Nephron (organoid): ENCODE measurements at regions not wholly inside any gene's neighbourhood (a gene's known extent, or its start where the extent isn't known, plus 50 kb on each side); places are given as distances from the start of the nearest gene placed in this dataset.

Experiments
- H3K27ac Mint-ChIP-seq, 3 experiments: 2 replicates each; pipeline ENCODE4 v1.8.0; 2020; ENCODE audit warnings: mixed read lengths in 3 of 3, mild to moderate bottlenecking in 2 of 3, moderate library complexity in 1 of 3
- H3K27me3 Mint-ChIP-seq: 2 replicates; pipeline ENCODE4 v1.8.0; 2021; ENCODE audit warnings: low read depth, mild to moderate bottlenecking, moderate library complexity, mixed read lengths
- H3K36me3 Mint-ChIP-seq: 2 replicates; pipeline ENCODE4 v1.8.0; 2020; ENCODE audit warnings: low read depth, mixed read lengths
- H3K4me1 Mint-ChIP-seq: 2 replicates; pipeline ENCODE4 v1.8.0; 2020; ENCODE audit warnings: mixed read lengths
- H3K4me3 Mint-ChIP-seq, 3 experiments: 2 replicates each; pipeline ENCODE4 v1.8.0; 2020; ENCODE audit warnings: mild to moderate bottlenecking in 3 of 3, mixed read lengths in 3 of 3, moderate library complexity in 2 of 3
- H3K9me3 Mint-ChIP-seq: 2 replicates; pipeline ENCODE4 v1.8.0; 2020; ENCODE audit warnings: mixed read lengths
- CTCF ChIP-seq, 3 experiments: fragments of 200-600 bp; sonication (generic); IDR thresholded peaks; one replicate each; pipeline ENCODE4 v1.5.0; 2021; ENCODE audit warnings: antibody characterized with exemption in 3 of 3; ENCODE audit not compliant: unreplicated experiment in 3 of 3

DNA sequence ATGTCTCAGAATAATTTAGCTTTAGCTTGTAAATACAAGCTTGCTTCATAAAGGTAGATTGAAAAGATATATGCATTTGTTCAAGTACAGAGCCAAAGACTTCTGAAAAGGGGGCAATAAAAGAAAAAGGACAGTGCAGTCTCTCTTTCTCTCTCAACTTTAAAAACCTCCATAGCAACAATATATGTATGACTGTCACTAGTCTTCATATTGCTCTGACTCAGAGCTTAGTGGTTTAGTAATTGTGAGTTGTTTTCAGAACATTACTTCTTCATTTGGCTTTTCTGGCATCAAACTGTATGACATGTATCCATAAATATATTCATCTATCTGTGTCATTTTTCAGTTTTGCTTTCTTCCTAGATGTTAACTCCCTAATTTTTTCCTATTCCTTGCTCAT is 194.6 kb upstream of the KIF2A start:
- Mint-ChIP-seq H3K9me3 (no peaks in the 10 kb centered on the region), H3K36me3 (no peaks in the 10 kb centered on the region)

DNA sequence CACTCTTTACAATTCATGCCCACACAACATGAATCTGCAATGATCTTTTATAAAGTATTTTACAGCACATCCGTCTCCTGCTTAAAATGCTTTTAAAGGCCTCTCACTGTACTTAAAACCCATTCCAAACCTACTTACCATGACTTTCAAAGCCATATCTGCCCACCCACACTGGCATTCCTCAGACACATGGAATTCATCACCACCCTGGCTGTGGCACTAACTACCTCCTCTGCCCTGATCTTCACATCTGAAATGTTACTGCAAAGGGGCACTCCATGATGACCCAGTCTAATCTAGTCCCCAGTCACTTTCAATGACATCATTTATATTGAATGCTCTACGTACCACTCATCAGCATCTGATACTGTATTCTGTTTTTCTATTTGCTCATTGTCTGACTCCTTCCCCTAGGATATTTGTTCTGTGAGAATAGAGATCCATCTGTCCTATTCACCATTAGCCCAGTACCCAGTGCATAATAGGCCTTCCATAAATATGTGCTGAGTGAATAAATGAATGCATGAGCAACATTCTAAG is 193.2 kb upstream of the KIF2A start:
- Mint-ChIP-seq H3K27ac (no peak overlapping the region), H3K36me3 (no peaks in the 10 kb centered on the region), H3K4me3 (no peak overlapping the region), H3K4me1 (no peaks in the 10 kb centered on the region), H3K27me3 (peaks cover 4% of the 10 kb centered on the region), H3K9me3 (no peaks in the 10 kb centered on the region)
- TF ChIP-seq CTCF (IDR thresholded peaks at IDR 0.05; ENCODE audit: unreplicated experiment in 3 of 3), result no peak

More for the DNA sequence above, 194.6 kb upstream of the KIF2A start:
- TF ChIP-seq CTCF (IDR thresholded peaks at IDR 0.05; ENCODE audit: unreplicated experiment in 3 of 3), result no peak
- Mint-ChIP-seq H3K4me3 (no peak overlapping the region), H3K27ac (no peak overlapping the region), H3K4me1 (no peaks in the 10 kb centered on the region), H3K27me3 (peaks cover 4% of the 10 kb centered on the region)

DNA sequence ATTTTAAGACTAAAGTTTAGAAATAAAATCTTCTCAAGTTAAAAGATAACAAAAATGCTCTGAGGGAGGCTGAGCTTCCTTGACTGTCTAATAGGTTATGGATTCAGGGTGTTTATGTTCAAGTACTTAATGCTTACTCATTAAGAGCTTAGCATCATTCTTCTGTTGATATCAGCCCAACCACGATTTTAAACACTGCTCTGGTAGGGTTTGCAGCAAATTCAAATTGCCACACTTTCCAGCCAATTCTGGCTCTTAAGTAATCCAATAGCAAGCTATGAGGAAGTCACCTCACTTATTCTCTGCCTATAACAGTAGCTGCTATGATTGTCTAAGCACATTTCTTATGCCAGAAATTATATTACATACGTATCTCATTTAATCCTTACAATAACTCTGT is 191.0 kb upstream of the KIF2A start:
- no peaks in the 10 kb centered on the region for H3K36me3 Mint-ChIP-seq
- H3K4me1 Mint-ChIP-seq, result no peaks in the 10 kb centered on the region
- no peak for TF ChIP-seq CTCF (IDR thresholded peaks at IDR 0.05; ENCODE audit: unreplicated experiment in 3 of 3)
- H3K4me3 Mint-ChIP-seq, result no peak overlapping the region
- no peaks in the 10 kb centered on the region for H3K9me3 Mint-ChIP-seq
- H3K27me3 Mint-ChIP-seq, result peaks cover 4% of the 10 kb centered on the region
- no peak overlapping the region for H3K27ac Mint-ChIP-seq

DNA sequence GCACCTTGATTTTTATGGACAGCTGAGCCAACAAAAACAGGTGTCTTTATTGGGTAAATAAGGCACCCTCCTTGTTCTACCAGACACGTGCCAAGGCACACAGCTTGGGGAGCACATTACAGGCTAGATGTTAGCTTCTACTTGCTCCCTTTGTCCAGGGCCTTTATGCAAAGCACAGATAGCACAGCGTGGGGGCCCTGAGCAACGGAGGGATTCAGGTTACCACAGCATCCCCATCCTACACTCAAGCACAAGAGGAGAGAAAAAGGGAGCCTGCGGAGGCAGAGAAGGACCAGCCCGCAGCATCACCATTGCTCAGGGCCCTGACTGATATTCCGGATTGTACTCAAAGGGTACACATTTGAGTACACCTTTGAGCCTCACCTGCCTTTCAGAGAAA is 181.7 kb upstream of the KIF2A start:
- H3K9me3 Mint-ChIP-seq, result no peaks in the 10 kb centered on the region
- no peak overlapping the region for H3K4me3 Mint-ChIP-seq
- H3K27me3 Mint-ChIP-seq, result no peaks in the 10 kb centered on the region
- H3K27ac Mint-ChIP-seq, result no peak overlapping the region
- H3K4me1 Mint-ChIP-seq, result no peaks in the 10 kb centered on the region
- TF ChIP-seq CTCF (IDR thresholded peaks at IDR 0.05; ENCODE audit: unreplicated experiment in 3 of 3), result no peak
- H3K36me3 Mint-ChIP-seq, result no peaks in the 10 kb centered on the region

- no peaks in the 10 kb centered on the region for H3K9me3 Mint-ChIP-seq
- no peak overlapping the region for H3K27ac Mint-ChIP-seq
- no peaks in the 10 kb centered on the region for H3K36me3 Mint-ChIP-seq
- TF ChIP-seq CTCF (IDR thresholded peaks at IDR 0.05; ENCODE audit: unreplicated experiment in 3 of 3), result no peak
- H3K4me1 Mint-ChIP-seq, result no peaks in the 10 kb centered on the region
- no peaks in the 10 kb centered on the region for H3K27me3 Mint-ChIP-seq
- no peak overlapping the region for H3K4me3 Mint-ChIP-seq
Measured at GRCh38 chr5:62126090-62126489, 179.9 kb upstream of the KIF2A start.

GRCh38 chr5:62127098-62127736 is 178.8 kb upstream of the KIF2A start:
- Mint-ChIP-seq H3K4me3 (no peak overlapping the region), H3K4me1 (no peaks in the 10 kb centered on the region), H3K27ac (no peak overlapping the region), H3K27me3 (no peaks in the 10 kb centered on the region), H3K9me3 (no peaks in the 10 kb centered on the region), H3K36me3 (no peaks in the 10 kb centered on the region)
- no peak for TF ChIP-seq CTCF (IDR thresholded peaks at IDR 0.05; ENCODE audit: unreplicated experiment in 3 of 3)
